HepG2 (cell line): ENCODE measurements at regions not wholly inside any gene's neighbourhood (a gene's known extent, or its start where the extent isn't known, plus 50 kb on each side); places are given as distances from the start of the nearest gene placed in this dataset.

ENCODE experiments used
- ATAC-seq: fragments of 200-7000 bp; cut with Tn5 transposase; 3 replicates; pipeline ENCODE4 v1.9.1; 2020; ENCODE audit warnings: mild to moderate bottlenecking, moderate library complexity
- BruUV-seq: library from RNA; stranded (reverse); fragments of 400-500 nt; replicated peaks from 2 replicates; lab custom pipeline; 2021; lab: Mats Ljungman, UMichigan
- CTCF ChIA-PET: fragments of 300-600 bp; formaldehyde crosslinking; extraction: SDS; loops from one replicate; lab custom pipeline; 2021; ENCODE audit warnings: low total read pairs, inconsistent platforms, low intra/inter-chr PET ratio; lab: Yijun Ruan, JAX
- POLR2A ChIA-PET: fragments of 350-600 bp; sonication (Branson Sonifier 250); formaldehyde crosslinking; loops from one replicate; lab custom pipeline; 2020; ENCODE audit warnings: antibody characterized with exemption, inconsistent platforms; lab: Yijun Ruan, JAX
- DNase-seq: peaks from one replicate; pipeline ENCODE4 v3.0.0-alpha.2; 2015; ENCODE audit warnings: low spot score
- FAIRE-seq: peaks from 3 replicates; lab custom pipeline; 2011; peaks lifted over from hg19 to GRCh38; lab: Jason Lieb, UNC
- H2AFZ ChIP-seq: one replicate; pipeline ENCODE4 v1.6.1; 2011; ENCODE audit warnings: low read length, inconsistent platforms
- H3K27ac ChIP-seq: fragments of 300-600 bp; 3 replicates; pipeline ENCODE4 v1.8.0; 2011; ENCODE audit warnings: mixed run types, mild to moderate bottlenecking, mixed read lengths, low read length, inconsistent platforms; ENCODE audit not compliant: insufficient read depth; ENCODE audit errors: extremely low read length
- H3K27me3 ChIP-seq, 2 experiments: fragments of 200-600 bp in 1 of 2; 2 replicates in 1 of 2; 3 replicates in 1 of 2; pipeline versions ENCODE4 v1.6.0 to v1.8.0; 2011; ENCODE audit warnings: low read length in 2 of 2, mild to moderate bottlenecking in 2 of 2, moderate library complexity in 2 of 2, inconsistent platforms in 1 of 2; ENCODE audit not compliant: insufficient read depth in 2 of 2, control insufficient read depth in 1 of 2
- H3K36me3 ChIP-seq, 2 experiments: fragments of 200-600 bp in 1 of 2; replicated peaks in 1 of 2; 2 replicates in 1 of 2; 3 replicates in 1 of 2; pipeline versions ENCODE4 v1.5.1 to v1.8.0; 2011; ENCODE audit warnings: low read length in 2 of 2, inconsistent platforms in 1 of 2; ENCODE audit not compliant: insufficient read depth in 2 of 2, control insufficient read depth in 1 of 2
- H3K4me1 ChIP-seq: 2 replicates; pipeline ENCODE4 v1.5.1; 2012; ENCODE audit warnings: low read length, inconsistent platforms; ENCODE audit not compliant: insufficient read depth
- H3K4me2 ChIP-seq: 2 replicates; pipeline ENCODE4 v1.6.0; 2011; ENCODE audit warnings: low read depth, low read length, inconsistent platforms
- H3K4me3 ChIP-seq, 3 experiments: fragments of 200-600 bp in 1 of 3; sonication (generic), shearing (Covaris generic) in 1 of 3; replicated peaks in 1 of 3; 2 replicates each; pipeline ENCODE4 v1.5.1; 2011 to 2016; ENCODE audit warnings: low read length in 3 of 3, inconsistent platforms in 2 of 3, low read depth in 2 of 3, mild to moderate bottlenecking in 2 of 3, control low read depth in 1 of 3, mixed read lengths in 1 of 3; ENCODE audit not compliant: insufficient read depth in 1 of 3
- H3K79me2 ChIP-seq: one replicate; pipeline ENCODE4 v1.6.1; 2011; ENCODE audit warnings: low read length, inconsistent platforms; ENCODE audit not compliant: insufficient read depth
- H3K9ac ChIP-seq: 2 replicates; pipeline ENCODE4 v1.6.0; 2011; ENCODE audit warnings: mild to moderate bottlenecking, low read depth, low read length, inconsistent platforms; ENCODE audit not compliant: insufficient read depth
- H3K9me3 ChIP-seq: 2 replicates; pipeline ENCODE4 v1.5.1; 2012; ENCODE audit warnings: mild to moderate bottlenecking, low read length
- H4K20me1 ChIP-seq: 2 replicates; pipeline ENCODE4 v1.6.0; 2011; ENCODE audit warnings: inconsistent platforms, mild to moderate bottlenecking, low read length, moderate library complexity; ENCODE audit not compliant: insufficient read depth
- DNMT3B ChIP-seq: conservative IDR thresholded peaks from 2 replicates; pipeline ENCODE4 v1.6.1; 2016; ENCODE audit warnings: missing biosample characterization, control low read depth
- ELF3 ChIP-seq: IDR thresholded peaks from 2 replicates; pipeline ENCODE4 v1.6.1; 2016; ENCODE audit warnings: missing genetic modification reagents, missing compliant biosample characterization
- ETV6 ChIP-seq: sonication (generic); formaldehyde crosslinking; conservative IDR thresholded peaks from 2 replicates; pipeline ENCODE4 v1.4.0; 2020; ENCODE audit warnings: missing genetic modification reagents
- FIP1L1 ChIP-seq: fragments of 200-400 bp; formaldehyde crosslinking; IDR thresholded peaks from 2 replicates; pipeline ENCODE4 v1.6.1; 2018; ENCODE audit warnings: low read depth, mild to moderate bottlenecking, low read length, moderate library complexity, borderline replicate concordance; ENCODE audit not compliant: insufficient read depth
- KLF16 ChIP-seq, 2 experiments: sonication (generic) in 1 of 2; formaldehyde crosslinking in 1 of 2; IDR thresholded peaks; 2 replicates each; pipeline versions ENCODE4 v1.6.1 to v1.8.0; 2016 to 2023; ENCODE audit warnings: missing genetic modification reagents in 2 of 2, missing compliant biosample characterization in 1 of 2
- MIER2 ChIP-seq: IDR thresholded peaks from 2 replicates; pipeline ENCODE4 v1.6.1; 2016; ENCODE audit warnings: missing biosample characterization, missing genetic modification reagents
- NFKBIZ ChIP-seq: IDR thresholded peaks from 2 replicates; pipeline ENCODE4 v1.6.1; 2018; ENCODE audit warnings: missing genetic modification reagents, missing compliant biosample characterization
- SYNCRIP ChIP-seq: fragments of 200-400 bp; formaldehyde crosslinking; IDR thresholded peaks from 2 replicates; pipeline ENCODE4 v1.6.1; 2018; ENCODE audit warnings: mild to moderate bottlenecking, low read depth, low read length; ENCODE audit not compliant: insufficient read depth
- ZBTB1 ChIP-seq: sonication (generic); formaldehyde crosslinking; IDR thresholded peaks from 2 replicates; pipeline ENCODE4 v1.4.0; 2020; ENCODE audit warnings: missing genetic modification reagents, borderline replicate concordance
- ZFX ChIP-seq: sonication (generic); formaldehyde crosslinking; IDR thresholded peaks from 2 replicates; pipeline ENCODE4 v1.4.0; 2020; ENCODE audit warnings: mild to moderate bottlenecking, low read depth, missing genetic modification reagents, moderate library complexity
- ZNF383 ChIP-seq: sonication (generic); formaldehyde crosslinking; IDR thresholded peaks from 2 replicates; pipeline ENCODE4 v1.4.0; 2020; ENCODE audit warnings: missing genetic modification reagents, mild to moderate bottlenecking, borderline replicate concordance
- ZNF672 ChIP-seq: sonication (generic); formaldehyde crosslinking; IDR thresholded peaks from 2 replicates; pipeline ENCODE4 v1.8.1; 2022; ENCODE audit warnings: missing genetic modification reagents
- ZNF777 ChIP-seq: sonication (generic); formaldehyde crosslinking; IDR thresholded peaks from 2 replicates; pipeline ENCODE4 v1.4.0; 2020; ENCODE audit warnings: missing genetic modification reagents
- WGBS: methylation state at CpG from one replicate; pipeline ENCODE4 v1.1.6; 2017; ENCODE audit warnings: low lambda C conversion rate; 5-methylcytosine and 5-hydroxymethylcytosine counted together
- in situ Hi-C: cut with HindIII; loops from 2 replicates; pipeline ENCODE4 v1.10.0; 2017; ENCODE audit warnings: low pct_unique_long_range_greater_than_20kb; ENCODE audit not compliant: extremely low pct_ligation_motif_present
- intact Hi-C: fragments of 100-400 bp; cut with micrococcal nuclease; formaldehyde crosslinking; loops from one replicate; pipeline ENCODE4 v1.10.0; 2022; ENCODE audit not compliant: unreplicated experiment
- TF ChIP-seq, protein P1 (sequence below): sonication (generic); formaldehyde crosslinking; IDR thresholded peaks from 2 replicates; pipeline ENCODE4 v1.4.0; 2020; ENCODE audit warnings: missing genetic modification reagents

DNA sequence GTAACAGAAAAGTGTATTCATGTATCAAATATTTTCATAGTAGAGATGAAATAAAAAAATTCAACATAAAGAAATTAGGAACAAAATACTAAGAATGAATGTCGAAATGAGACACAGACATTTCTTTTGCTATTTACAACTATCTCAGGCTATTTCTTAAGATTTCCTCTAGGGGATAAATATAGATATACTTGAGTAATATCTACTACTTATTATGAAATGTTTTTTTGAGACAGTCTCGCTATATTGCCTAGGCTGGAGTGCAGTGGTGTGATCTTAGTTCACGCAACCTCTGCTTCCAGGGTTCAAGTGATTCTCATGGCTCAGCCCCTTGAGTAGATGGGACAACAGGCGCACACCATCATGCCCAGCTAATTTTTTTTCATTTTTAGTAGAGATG is 326.1 kb downstream of the RNF144A start:
- H3K4me1 ChIP-seq = no peaks in the 10 kb centered on the region
- no peaks in the 10 kb centered on the region for H3K9me3 ChIP-seq
- in situ Hi-C loops = no loop called here
- H3K79me2 ChIP-seq = no peaks in the 10 kb centered on the region
- no TSS peak for BruUV-seq
- no peak overlapping the region for H3K9ac ChIP-seq
- CTCF ChIA-PET = no interaction called here
- TF ChIP-seq ZNF672 (CRISPR knock-in tag) = no peak
- no peak for TF ChIP-seq MIER2 (CRISPR knock-in tag)
- no peak for TF ChIP-seq ZBTB1 (CRISPR knock-in tag)
- no peak for TF ChIP-seq DNMT3B (CRISPR knock-in tag)
- TF ChIP-seq ZFX (CRISPR knock-in tag) = no peak
- no peak for TF ChIP-seq KLF16 (CRISPR knock-in tag; IDR thresholded peaks at IDR 0.05)
- no peak for TF ChIP-seq NFKBIZ (CRISPR knock-in tag)
- TF ChIP-seq ZNF383 = no peak
- TF ChIP-seq SYNCRIP = no peak
- TF ChIP-seq ETV6 (CRISPR knock-in tag) = no peak
- TF ChIP-seq ZNF777 = no peak
- TF ChIP-seq, protein P1, sequence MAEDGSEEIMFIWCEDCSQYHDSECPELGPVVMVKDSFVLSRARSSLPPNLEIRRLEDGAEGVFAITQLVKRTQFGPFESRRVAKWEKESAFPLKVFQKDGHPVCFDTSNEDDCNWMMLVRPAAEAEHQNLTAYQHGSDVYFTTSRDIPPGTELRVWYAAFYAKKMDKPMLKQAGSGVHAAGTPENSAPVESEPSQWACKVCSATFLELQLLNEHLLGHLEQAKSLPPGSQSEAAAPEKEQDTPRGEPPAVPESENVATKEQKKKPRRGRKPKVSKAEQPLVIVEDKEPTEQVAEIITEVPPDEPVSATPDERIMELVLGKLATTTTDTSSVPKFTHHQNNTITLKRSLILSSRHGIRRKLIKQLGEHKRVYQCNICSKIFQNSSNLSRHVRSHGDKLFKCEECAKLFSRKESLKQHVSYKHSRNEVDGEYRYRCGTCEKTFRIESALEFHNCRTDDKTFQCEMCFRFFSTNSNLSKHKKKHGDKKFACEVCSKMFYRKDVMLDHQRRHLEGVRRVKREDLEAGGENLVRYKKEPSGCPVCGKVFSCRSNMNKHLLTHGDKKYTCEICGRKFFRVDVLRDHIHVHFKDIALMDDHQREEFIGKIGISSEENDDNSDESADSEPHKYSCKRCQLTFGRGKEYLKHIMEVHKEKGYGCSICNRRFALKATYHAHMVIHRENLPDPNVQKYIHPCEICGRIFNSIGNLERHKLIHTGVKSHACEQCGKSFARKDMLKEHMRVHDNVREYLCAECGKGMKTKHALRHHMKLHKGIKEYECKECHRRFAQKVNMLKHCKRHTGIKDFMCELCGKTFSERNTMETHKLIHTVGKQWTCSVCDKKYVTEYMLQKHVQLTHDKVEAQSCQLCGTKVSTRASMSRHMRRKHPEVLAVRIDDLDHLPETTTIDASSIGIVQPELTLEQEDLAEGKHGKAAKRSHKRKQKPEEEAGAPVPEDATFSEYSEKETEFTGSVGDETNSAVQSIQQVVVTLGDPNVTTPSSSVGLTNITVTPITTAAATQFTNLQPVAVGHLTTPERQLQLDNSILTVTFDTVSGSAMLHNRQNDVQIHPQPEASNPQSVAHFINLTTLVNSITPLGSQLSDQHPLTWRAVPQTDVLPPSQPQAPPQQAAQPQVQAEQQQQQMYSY (CRISPR knock-in tag) = no peak
- no peak for TF ChIP-seq FIP1L1
- TF ChIP-seq ELF3 (CRISPR knock-in tag) = no peak
- TF ChIP-seq, all 625 proteins: peak for 0
- Histone ChIP-seq H2AFZ (no peak overlapping the region), H3K4me2 (no peak overlapping the region), H4K20me1 (no peaks in the 10 kb centered on the region), H3K27me3 (no peaks in the 10 kb centered on the region), H3K27ac (no peak overlapping the region), H3K36me3 (no peaks in the 10 kb centered on the region), H3K4me3 (no peak overlapping the region)
- FAIRE-seq = no peak
- no peak for DNase-seq
- intact Hi-C loops = no loop called here
- 16% methylated on average over 4 of the region's 4 CpGs for WGBS
- POLR2A ChIA-PET = no interaction called here
- ATAC-seq = no peak
